ENCODE measurements at regions not wholly inside any gene's neighbourhood (a gene's known extent, or its start where the extent isn't known, plus 50 kb on each side); places are given as distances from the start of the nearest gene placed in this dataset.
"Not testable (repeated sequence)": the region's sequence is repeated elsewhere in the genome, so short reads cannot be mapped to it uniquely, and the experiment has no call there.

- DNase-seq (ENCODE audit: low spot score) = no peak
Observed at GRCh38 chr3:191869738-191870415, 408.9 kb downstream of the PYDC2 start.

- no peak for DNase-seq (ENCODE audit: low spot score)
Observed at GRCh38 chr3:191873736-191874135, 412.8 kb downstream of the PYDC2 start.

GRCh38 chr3:191882289-191882688 lies 421.3 kb downstream of the PYDC2 start:
- no peak for DNase-seq (ENCODE audit: low spot score)

GRCh38 chr3:191884132-191884531 lies 423.2 kb downstream of the PYDC2 start:
- DNase-seq (ENCODE audit: low spot score) = no peak

- no peak for DNase-seq (ENCODE audit: low spot score)
Observed at GRCh38 chr3:191889106-191889505, 428.1 kb downstream of the PYDC2 start.

- DNase-seq (ENCODE audit: low spot score) = no peak
Observed at GRCh38 chr3:191889756-191890155, 428.8 kb downstream of the PYDC2 start.

GRCh38 chr3:191894406-191894805 lies 433.4 kb downstream of the PYDC2 start:
- DNase-seq (ENCODE audit: low spot score) = no peak

GRCh38 chr3:191901741-191902140 lies 440.8 kb downstream of the PYDC2 start:
- DNase-seq (ENCODE audit: low spot score) = no peak

GRCh38 chr3:191912616-191913204 lies 451.7 kb downstream of the PYDC2 start:
- no peak for DNase-seq (ENCODE audit: low spot score)

- DNase-seq (ENCODE audit: low spot score) = peak; percentile 7
Observed at GRCh38 chr3:191915712-191916111, 454.7 kb downstream of the PYDC2 start.

GRCh38 chr3:191919491-191920026 lies 458.6 kb downstream of the PYDC2 start:
- no peak for DNase-seq (ENCODE audit: low spot score)

GRCh38 chr3:191922570-191922969 lies 461.6 kb downstream of the PYDC2 start:
- no peak for DNase-seq (ENCODE audit: low spot score)

GRCh38 chr3:191927183-191927817 lies 466.3 kb downstream of the PYDC2 start:
- not testable (repeated sequence) for DNase-seq (ENCODE audit: low spot score)

GRCh38 chr3:191927998-191928397 lies 467.0 kb downstream of the PYDC2 start:
- not testable (repeated sequence) for DNase-seq (ENCODE audit: low spot score)

- no peak for DNase-seq (ENCODE audit: low spot score)
Observed at GRCh38 chr3:191944835-191945234, 483.9 kb downstream of the PYDC2 start.

- DNase-seq (ENCODE audit: low spot score) = no peak
Observed at GRCh38 chr3:191952186-191952585, 491.2 kb downstream of the PYDC2 start.

- no peak for DNase-seq (ENCODE audit: low spot score)
Observed at GRCh38 chr3:191952609-191953008, 491.6 kb downstream of the PYDC2 start.

- DNase-seq (ENCODE audit: low spot score) = no peak
Observed at GRCh38 chr3:191958980-191959671, 498.2 kb downstream of the PYDC2 start.

- DNase-seq (ENCODE audit: low spot score) = no peak
Observed at GRCh38 chr3:191959876-191960413, 499.0 kb downstream of the PYDC2 start.

- DNase-seq (ENCODE audit: low spot score) = no peak
Observed at GRCh38 chr3:191961022-191961421, 500.1 kb downstream of the PYDC2 start.

GRCh38 chr3:191961529-191961928 lies 500.6 kb downstream of the PYDC2 start:
- no peak for DNase-seq (ENCODE audit: low spot score)

GRCh38 chr3:191962324-191962723 lies 501.4 kb downstream of the PYDC2 start:
- no peak for DNase-seq (ENCODE audit: low spot score)
